SK-N-SH treated with all-trans-retinoic acid at 6 μM for 48 hours (cell line): ENCODE measurements at regions not wholly inside any gene's neighbourhood (a gene's known extent, or its start where the extent isn't known, plus 50 kb on each side); places are given as distances from the start of the nearest gene placed in this dataset.

ENCODE experiments used
- ATAC-seq: fragments of 200-7000 bp; cut with Tn5 transposase; 3 replicates; pipeline ENCODE4 v1.9.1; 2020; ENCODE audit warnings: mild to moderate bottlenecking, moderate library complexity
- ARNTL ChIP-seq: fragments of 450-650 bp; formaldehyde crosslinking; IDR thresholded peaks from 2 replicates; pipeline ENCODE4 v1.5.0; 2020; ENCODE audit warnings: low read depth, mild to moderate bottlenecking, moderate library complexity, borderline replicate concordance
- BACH2 ChIP-seq: fragments of 250-450 bp; sonication (Bioruptor Pico); IDR thresholded peaks from 2 replicates; pipeline ENCODE4 v1.9.0; 2021; ENCODE audit warnings: mild to moderate bottlenecking, borderline replicate concordance
- CREB5 ChIP-seq: fragments of 250-450 bp; sonication (Bioruptor Pico); IDR thresholded peaks from 2 replicates; pipeline ENCODE4 v1.5.1; 2020; ENCODE audit warnings: low read depth, mild to moderate bottlenecking, moderate library complexity
- CSDC2 ChIP-seq: fragments of 250-450 bp; sonication (Bioruptor Pico); IDR thresholded peaks from 2 replicates; pipeline ENCODE4 v1.5.0; 2020; ENCODE audit warnings: mild to moderate bottlenecking, moderate library complexity
- CSRNP3 ChIP-seq: fragments of 250-450 bp; sonication (Bioruptor Pico); IDR thresholded peaks from 2 replicates; pipeline ENCODE4 v1.5.1; 2021; ENCODE audit warnings: mild to moderate bottlenecking, moderate library complexity
- ESRRG ChIP-seq: fragments of 250-450 bp; sonication (Bioruptor Pico); IDR thresholded peaks from 2 replicates; pipeline ENCODE4 v1.6.1; 2021; ENCODE audit warnings: mild to moderate bottlenecking
- GLIS3 ChIP-seq: fragments of 250-450 bp; sonication (Bioruptor Pico); IDR thresholded peaks from 2 replicates; pipeline ENCODE4 v1.5.0; 2020; ENCODE audit warnings: mild to moderate bottlenecking, moderate library complexity
- ISL1 ChIP-seq: fragments of 250-450 bp; sonication (Bioruptor Pico); IDR thresholded peaks from 2 replicates; pipeline ENCODE4 v2.1.2; 2022; ENCODE audit warnings: mild to moderate bottlenecking, moderate library complexity
- OSR1 ChIP-seq: fragments of 250-450 bp; sonication (Bioruptor Pico); IDR thresholded peaks from 2 replicates; pipeline ENCODE4 v1.8.0; 2022; ENCODE audit warnings: moderate library complexity, mild to moderate bottlenecking, inconsistent platforms
- PATZ1 ChIP-seq: fragments of 250-450 bp; sonication (Bioruptor Pico); IDR thresholded peaks from 2 replicates; pipeline ENCODE4 v1.8.0; 2020; ENCODE audit warnings: mild to moderate bottlenecking, moderate library complexity, borderline replicate concordance
- PPARA ChIP-seq: fragments of 250-450 bp; sonication (Bioruptor Pico); IDR thresholded peaks from 2 replicates; pipeline ENCODE4 v1.5.0; 2020; ENCODE audit warnings: mild to moderate bottlenecking, borderline replicate concordance
- RARB ChIP-seq: fragments of 250-450 bp; sonication (Bioruptor Pico); IDR thresholded peaks from 2 replicates; pipeline ENCODE4 v1.8.0; 2021; ENCODE audit warnings: mild to moderate bottlenecking, moderate library complexity
- SNAI2 ChIP-seq: fragments of 250-450 bp; sonication (Bioruptor Pico); IDR thresholded peaks from 2 replicates; pipeline ENCODE4 v1.5.0; 2020; ENCODE audit warnings: mild to moderate bottlenecking, moderate library complexity
- TCF4 ChIP-seq: fragments of 250-450 bp; sonication (Bioruptor Pico); IDR thresholded peaks from 2 replicates; pipeline ENCODE4 v1.8.0; 2021; ENCODE audit warnings: mild to moderate bottlenecking, moderate library complexity, borderline replicate concordance
- TOX ChIP-seq: fragments of 250-450 bp; sonication (Bioruptor Pico); IDR thresholded peaks from 2 replicates; pipeline ENCODE4 v1.8.0; 2021; ENCODE audit warnings: mild to moderate bottlenecking, moderate library complexity, borderline replicate concordance
- TSHZ2 ChIP-seq: fragments of 250-450 bp; sonication (Bioruptor Pico); IDR thresholded peaks from 2 replicates; pipeline ENCODE4 v1.5.0; 2020; ENCODE audit warnings: mild to moderate bottlenecking, moderate library complexity
- ZC3H10 ChIP-seq: fragments of 250-450 bp; sonication (Bioruptor Pico); IDR thresholded peaks from 2 replicates; pipeline ENCODE4 v1.5.1; 2021; ENCODE audit warnings: mild to moderate bottlenecking, moderate library complexity
- ZFP3 ChIP-seq: fragments of 250-450 bp; sonication (Bioruptor Pico); IDR thresholded peaks from 2 replicates; pipeline ENCODE4 v1.5.0; 2020; ENCODE audit warnings: mild to moderate bottlenecking, moderate library complexity
- ZFP30 ChIP-seq: fragments of 450-650 bp; formaldehyde crosslinking; IDR thresholded peaks from 2 replicates; pipeline ENCODE4 v1.5.0; 2022; ENCODE audit warnings: mild to moderate bottlenecking, moderate library complexity
- ZNF565 ChIP-seq: fragments of 450-650 bp; formaldehyde crosslinking; conservative IDR thresholded peaks from 2 replicates; pipeline ENCODE4 v1.5.0; 2020; ENCODE audit warnings: low read depth, mild to moderate bottlenecking, moderate library complexity
- ZNF70 ChIP-seq: fragments of 450-650 bp; formaldehyde crosslinking; IDR thresholded peaks from 2 replicates; pipeline ENCODE4 v1.5.0; 2020; ENCODE audit warnings: mild to moderate bottlenecking, moderate library complexity
- ZNF8 ChIP-seq: fragments of 450-650 bp; formaldehyde crosslinking; IDR thresholded peaks from 2 replicates; pipeline ENCODE4 v1.5.0; 2020; ENCODE audit warnings: mild to moderate bottlenecking, moderate library complexity

- TF ChIP-seq ARNTL (CRISPR knock-in tag): no peak
- no peak for TF ChIP-seq PATZ1 (CRISPR knock-in tag)
- no peak for TF ChIP-seq PPARA (CRISPR knock-in tag)
- TF ChIP-seq ESRRG (CRISPR knock-in tag): no peak
- TF ChIP-seq SNAI2 (CRISPR knock-in tag): no peak
- TF ChIP-seq CREB5 (CRISPR knock-in tag): no peak
- no peak for TF ChIP-seq ZC3H10 (CRISPR knock-in tag)
- no peak for TF ChIP-seq ZNF70 (CRISPR knock-in tag)
- no peak for TF ChIP-seq TSHZ2 (CRISPR knock-in tag)
- TF ChIP-seq TCF4 (CRISPR knock-in tag): no peak
- TF ChIP-seq ZNF565: no peak
- TF ChIP-seq CSDC2 (CRISPR knock-in tag): no peak
- TF ChIP-seq BACH2: no peak
- TF ChIP-seq TOX (CRISPR knock-in tag): no peak
- ATAC-seq: no peak
These were observed 125.9 kb upstream of the KLHL4 start for GRCh38 chrX:87391742-87392141.

- TF ChIP-seq RARB (CRISPR knock-in tag): no peak
- TF ChIP-seq ARNTL (CRISPR knock-in tag): no peak
- TF ChIP-seq ZFP3 (CRISPR knock-in tag): no peak
- no peak for TF ChIP-seq OSR1 (CRISPR knock-in tag)
- no peak for TF ChIP-seq SNAI2 (CRISPR knock-in tag)
- TF ChIP-seq ZNF565: no peak
- TF ChIP-seq ZC3H10 (CRISPR knock-in tag): no peak
- TF ChIP-seq ZNF70 (CRISPR knock-in tag): no peak
- TF ChIP-seq CREB5 (CRISPR knock-in tag): no peak
- TF ChIP-seq TCF4 (CRISPR knock-in tag): no peak
- no peak for TF ChIP-seq CSDC2 (CRISPR knock-in tag)
- no peak for TF ChIP-seq ISL1 (CRISPR knock-in tag)
- no peak for TF ChIP-seq ZNF8 (CRISPR knock-in tag)
- no peak for TF ChIP-seq BACH2
- no peak for TF ChIP-seq PATZ1 (CRISPR knock-in tag)
- no peak for TF ChIP-seq TOX (CRISPR knock-in tag)
- no peak for TF ChIP-seq CSRNP3 (CRISPR knock-in tag)
- no peak for TF ChIP-seq GLIS3 (CRISPR knock-in tag)
- no peak for TF ChIP-seq ZFP30 (CRISPR knock-in tag)
These were observed 125.2 kb upstream of the KLHL4 start for GRCh38 chrX:87392369-87392768.

More at GRCh38 chrX:87392369-87392768, 125.2 kb upstream of the KLHL4 start:
- no peak for ATAC-seq
